DMS153 treated with DMSO at 0.1 percent for 48 hours (cell line): ENCODE measurements at regions not wholly inside any gene's neighbourhood (a gene's known extent, or its start where the extent isn't known, plus 50 kb on each side); places are given as distances from the start of the nearest gene placed in this dataset.
"Not testable (repeated sequence)": the region's sequence is repeated elsewhere in the genome, so short reads cannot be mapped to it uniquely, and the experiment has no call there.

ENCODE experiments used
- DNase-seq: peaks from one replicate; lab custom pipeline; 2025; ENCODE audit not compliant: unreplicated experiment; lab: John Stamatoyannopoulos, UW

DNA sequence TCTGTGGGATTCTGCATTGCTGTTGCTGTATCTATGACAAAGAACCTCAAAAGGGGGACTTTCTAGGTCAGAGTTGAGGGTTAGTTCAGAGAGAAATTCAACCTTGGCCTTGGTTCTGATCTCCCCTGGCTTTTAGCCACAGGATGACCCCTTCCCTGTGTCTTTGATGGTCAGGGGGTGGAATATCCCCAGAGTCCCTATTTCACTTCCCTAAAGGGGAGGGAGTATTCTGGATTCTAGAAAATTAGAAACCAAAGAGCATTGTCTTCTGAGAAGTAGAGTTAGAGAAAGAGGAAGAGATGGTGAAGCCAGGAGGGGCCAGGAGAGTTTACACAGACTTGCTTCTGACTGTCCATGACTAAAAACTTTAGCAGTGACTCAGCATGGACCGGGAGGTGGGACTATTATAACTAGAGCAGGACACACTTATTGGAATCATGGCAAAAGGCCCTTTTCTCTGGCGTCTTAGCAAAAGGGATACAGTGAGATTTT is 56.2 kb upstream of the LPAR1 start:
- no peak for DNase-seq

- DNase-seq = not testable (repeated sequence)
Observed at GRCh38 chr9:111092167-111092566, 53.9 kb upstream of the LPAR1 start.
